T-cell (primary cell): ENCODE measurements at regions not wholly inside any gene's neighbourhood (a gene's known extent, or its start where the extent isn't known, plus 50 kb on each side); places are given as distances from the start of the nearest gene placed in this dataset.

Experiments used
- ATAC-seq, 4 experiments: fragments of 200-7000 bp in 3 of 4; fragments of 150-1000 bp in 1 of 4; cut with Tn5 transposase; replicated peaks in 1 of 4; 1 replicate in 3 of 4; 2 replicates in 1 of 4; pipeline ENCODE4 v1.10.0; 2021; ENCODE audit warnings: moderate library complexity in 3 of 4, mild to moderate bottlenecking in 2 of 4, moderate number of reproducible peaks in 1 of 4
- CTCF ChIA-PET, 2 donors: fragments of 300-600 bp; sonication (Branson Sonifier 250); formaldehyde crosslinking; loops; one replicate each; lab custom pipeline; 2022; ENCODE audit warnings: antibody characterized with exemption in 2 of 2; lab: Charles Lee
- POLR2A ChIA-PET, 2 donors: fragments of 300-600 bp; sonication (Branson Sonifier 250); formaldehyde crosslinking; loops; one replicate each; lab custom pipeline; 2022; ENCODE audit warnings: antibody characterized with exemption in 2 of 2; lab: Charles Lee
- DNase-seq, 35 experiments: peaks; one replicate each; pipeline versions ENCODE4 v3.0.0 to v3.0.0-alpha.2; 2013 to 2023
- H3K27ac ChIP-seq: one replicate; pipeline ENCODE4 v1.5.1; 2013; ENCODE audit warnings: low read length
- H3K27me3 ChIP-seq, 2 experiments: replicated peaks in 1 of 2; 1 replicate in 1 of 2; 2 replicates in 1 of 2; pipeline versions ENCODE4 v1.6.1 to v1.7.0; 2013; ENCODE audit warnings: low read length in 1 of 2, mixed read lengths in 1 of 2; ENCODE audit not compliant: control insufficient read depth in 2 of 2, insufficient read depth in 2 of 2; ENCODE audit errors: extremely low read depth in 1 of 2
- H3K36me3 ChIP-seq, 2 donors: 1 replicate in 1 of 2; 2 replicates in 1 of 2; pipeline versions ENCODE4 v1.6.1 to v1.7.0; 2013; ENCODE audit warnings: low read length in 1 of 2; ENCODE audit not compliant: control insufficient read depth in 2 of 2, insufficient read depth in 1 of 2; ENCODE audit errors: extremely low read depth in 1 of 2
- H3K4me1 ChIP-seq, 2 experiments: 1 replicate in 1 of 2; 2 replicates in 1 of 2; pipeline versions ENCODE4 v1.6.1 to v1.7.0; 2013; ENCODE audit warnings: low read length in 2 of 2, mixed read lengths in 1 of 2; ENCODE audit not compliant: insufficient read depth in 2 of 2, control insufficient read depth in 1 of 2; ENCODE audit errors: extremely low read depth in 1 of 2
- H3K4me3 ChIP-seq, 2 donors: 1 replicate in 1 of 2; 2 replicates in 1 of 2; pipeline versions ENCODE4 v1.5.1 to v1.7.0; 2013; ENCODE audit warnings: mild to moderate bottlenecking in 2 of 2, low read length in 1 of 2, moderate library complexity in 1 of 2; ENCODE audit not compliant: control insufficient read depth in 1 of 2; ENCODE audit errors: extremely low read depth in 1 of 2
- H3K9me3 ChIP-seq: 2 replicates; pipeline ENCODE4 v1.7.0; 2013
- H3K27ac Mint-ChIP-seq, 2 donors: one replicate each; pipeline ENCODE4 v1.8.0; 2020 to 2021; ENCODE audit warnings: mild to moderate bottlenecking in 2 of 2, mixed read lengths in 2 of 2
- H3K27me3 Mint-ChIP-seq, 2 donors: one replicate each; pipeline ENCODE4 v1.8.0; 2021 to 2022; ENCODE audit warnings: mixed read lengths in 2 of 2
- H3K36me3 Mint-ChIP-seq: one replicate; pipeline ENCODE4 v1.8.0; 2021; ENCODE audit warnings: mixed read lengths
- H3K4me1 Mint-ChIP-seq, 3 donors: one replicate each; pipeline ENCODE4 v1.8.0; 2020 to 2022; ENCODE audit warnings: mixed read lengths in 3 of 3, mild to moderate bottlenecking in 1 of 3
- H3K4me3 Mint-ChIP-seq, 3 donors: one replicate each; pipeline ENCODE4 v1.8.0; 2020 to 2022; ENCODE audit warnings: mild to moderate bottlenecking in 3 of 3, mixed read lengths in 3 of 3, moderate library complexity in 3 of 3
- H3K9me3 Mint-ChIP-seq, 3 donors: one replicate each; pipeline ENCODE4 v1.8.0; 2020 to 2022; ENCODE audit warnings: mixed read lengths in 3 of 3
- WGBS: methylation state at CpG from one replicate; pipeline ENCODE4 v1.1.5; 2013; ENCODE audit warnings: missing lambda C conversion rate; ENCODE audit not compliant: insufficient coverage; 5-methylcytosine and 5-hydroxymethylcytosine counted together

DNA sequence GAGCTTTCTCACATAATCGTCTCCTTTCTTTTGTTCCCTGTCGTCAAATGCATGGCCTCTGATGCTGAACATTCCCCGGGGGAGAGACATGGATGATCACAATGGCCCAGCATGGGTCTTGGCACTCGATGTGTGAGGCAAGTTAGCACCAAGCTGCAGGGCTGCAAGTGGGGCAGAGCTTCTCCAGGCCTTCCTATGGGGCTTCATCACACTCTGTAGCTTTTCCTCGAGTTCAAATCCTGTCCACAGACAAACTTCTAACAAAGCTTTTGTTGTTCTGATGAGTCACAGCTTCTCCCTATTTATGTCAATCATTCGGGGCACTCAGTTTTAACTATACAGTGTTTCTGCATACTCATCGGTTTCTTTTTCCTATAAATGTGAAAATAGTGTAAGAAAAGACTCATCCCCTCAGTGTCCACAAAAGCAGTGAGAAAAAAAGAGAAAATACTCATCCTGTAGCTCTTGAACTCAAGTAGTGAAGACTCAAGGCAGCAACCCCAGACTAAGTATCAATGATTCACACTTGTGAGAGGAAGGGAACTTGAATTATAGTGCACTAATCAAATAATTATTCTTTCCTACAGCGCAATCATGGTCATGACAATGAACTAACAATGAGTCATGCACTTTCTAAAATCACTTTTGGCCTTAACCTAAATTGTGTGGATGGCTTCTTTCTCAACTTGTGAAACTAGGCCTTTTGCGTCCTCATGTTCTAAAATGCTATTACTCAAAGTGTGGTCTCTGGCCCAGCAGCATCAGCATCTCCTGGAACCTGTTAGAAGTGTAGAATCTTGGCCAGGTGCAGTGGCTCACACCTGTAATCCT, 68.4 kb upstream of the NOX3 start:
- POLR2A ChIA-PET = interaction anchor here in 1 of 2 donors (0.7 kb wide), 1 partner anchor 209 kb away, joined by 4 read pairs; no protein-coding TSS in a partner anchor
- H3K27ac ChIP-seq = no peak overlapping the region
- H3K9me3 Mint-ChIP-seq = no peaks in the 10 kb centered on the region
- peaks cover 3 to 4% (median 4%) of the 10 kb centered on the region in 3 donors for H3K4me1 Mint-ChIP-seq
- no peaks in the 10 kb centered on the region for H3K27me3 Mint-ChIP-seq
- H3K27ac Mint-ChIP-seq = no peak overlapping the region
- H3K4me1 ChIP-seq = peaks cover 0 to 3% of the 10 kb centered on the region in 2 experiments
- no peak overlapping the region for H3K4me3 ChIP-seq
- ATAC-seq (no peak), DNase-seq (no peak)
- CTCF ChIA-PET = interaction anchor here in 1 of 2 donors (0.6 kb wide), 1 partner anchor 227 kb away, joined by 3 read pairs; no protein-coding TSS in a partner anchor
- WGBS = 86% methylated on average over 5 of the region's 9 CpGs
- H3K36me3 ChIP-seq = no peaks in the 10 kb centered on the region
- H3K27me3 ChIP-seq = no peaks in the 10 kb centered on the region
- no peaks in the 10 kb centered on the region for H3K9me3 ChIP-seq
- H3K36me3 Mint-ChIP-seq = no peaks in the 10 kb centered on the region
- no peak overlapping the region for H3K4me3 Mint-ChIP-seq

DNA sequence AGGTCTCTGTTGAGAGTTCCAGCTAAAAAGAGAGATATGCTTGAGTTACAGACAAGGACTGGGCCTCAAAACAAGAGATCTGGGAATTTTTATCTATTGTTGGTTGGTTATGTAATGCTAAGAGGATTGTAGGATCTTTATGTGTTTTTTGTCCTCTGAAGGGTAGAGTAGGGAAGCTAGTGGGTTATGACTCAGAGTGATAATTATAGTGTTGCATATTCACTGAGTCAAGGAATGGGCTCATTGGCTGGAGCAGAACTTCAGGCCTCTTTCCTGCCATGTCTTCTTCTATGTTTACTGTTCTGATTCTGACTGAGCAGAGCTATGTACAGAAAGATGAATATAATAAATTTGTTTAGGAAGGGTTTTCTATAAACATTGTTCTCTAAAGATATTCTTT, 66.1 kb upstream of the NOX3 start:
- no peak overlapping the region for H3K27ac ChIP-seq
- H3K4me1 ChIP-seq = no peaks in the 10 kb centered on the region
- no peaks in the 10 kb centered on the region for H3K9me3 ChIP-seq
- peaks cover 0 to under 1% (median 0%) of the 10 kb centered on the region in 3 donors for H3K9me3 Mint-ChIP-seq
- peaks cover 0 to 5% of the 10 kb centered on the region in 2 experiments for H3K27me3 ChIP-seq
- H3K27ac Mint-ChIP-seq = no peak overlapping the region
- H3K36me3 Mint-ChIP-seq = no peaks in the 10 kb centered on the region
- ChIA-PET CTCF (no interaction called here), POLR2A (no interaction called here)
- DNase-seq = no peak
- H3K4me1 Mint-ChIP-seq = no peaks in the 10 kb centered on the region
- no peak overlapping the region for H3K4me3 ChIP-seq
- no peak overlapping the region for H3K4me3 Mint-ChIP-seq
- no peaks in the 10 kb centered on the region for H3K36me3 ChIP-seq
- ATAC-seq = no peak
- H3K27me3 Mint-ChIP-seq = peaks cover 0 to 1% of the 10 kb centered on the region in 2 donors

DNA sequence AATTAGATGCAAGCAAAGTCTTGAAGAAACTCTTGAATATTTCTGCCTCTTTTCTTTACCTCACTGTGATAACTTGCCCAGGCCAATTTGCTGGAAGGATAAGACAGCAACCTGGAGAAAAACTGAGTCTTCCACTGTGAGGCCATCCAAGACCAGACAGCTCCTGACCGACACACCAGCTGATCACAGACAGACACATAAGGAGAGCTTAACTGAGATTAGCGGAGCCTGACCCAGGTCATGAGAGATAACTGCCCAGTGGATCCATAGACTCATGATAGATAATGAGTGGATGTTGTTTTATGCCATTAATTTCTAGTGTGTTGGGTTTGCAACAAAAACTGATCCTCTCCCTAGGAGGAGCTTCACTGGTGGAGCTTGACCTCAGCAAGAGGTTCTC, 64.4 kb upstream of the NOX3 start:
- CTCF ChIA-PET = no interaction called here
- 100% methylated on average over 2 of the region's 2 CpGs for WGBS
- H3K4me1 Mint-ChIP-seq = no peaks in the 10 kb centered on the region

DNA sequence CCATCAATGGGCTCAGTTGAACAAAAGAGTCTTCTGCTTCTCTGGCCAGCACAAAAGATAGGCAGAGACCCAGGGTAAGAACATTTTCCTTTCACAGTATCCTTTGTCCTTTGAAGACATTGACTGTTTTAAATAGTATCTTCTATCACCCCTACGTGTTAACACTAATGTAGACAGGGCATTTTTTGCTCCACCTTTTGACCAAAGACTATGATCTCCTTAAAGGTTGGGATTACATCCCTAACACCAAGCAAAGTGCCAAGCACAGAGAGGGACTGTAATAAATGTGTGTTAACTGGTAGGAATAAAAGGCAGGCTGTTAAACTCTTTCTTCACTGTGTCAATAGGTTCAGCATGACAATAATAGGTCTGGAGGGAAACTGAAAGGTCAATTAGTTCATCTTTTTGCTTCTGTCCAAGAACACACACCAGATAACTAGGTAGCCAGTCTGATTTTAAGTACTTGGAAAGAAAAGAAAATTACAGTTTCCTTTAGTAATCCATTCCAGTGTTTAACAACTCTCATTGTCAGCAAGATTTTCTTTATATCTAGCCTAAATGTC, 63.6 kb upstream of the NOX3 start:
- no CpG with 5 or more reads among the region's 1 CpG for WGBS
- no peak overlapping the region for H3K27ac ChIP-seq

More for the DNA sequence above, 64.4 kb upstream of the NOX3 start:
- no peaks in the 10 kb centered on the region for H3K9me3 ChIP-seq
- H3K9me3 Mint-ChIP-seq = peaks cover 0 to 4% (median 0%) of the 10 kb centered on the region in 3 donors
- H3K27ac Mint-ChIP-seq = no peak overlapping the region
- no peaks in the 10 kb centered on the region for H3K36me3 ChIP-seq
- ATAC-seq = no peak
- DNase-seq = no peak
- H3K4me3 ChIP-seq = no peak overlapping the region
- no peaks in the 10 kb centered on the region for H3K36me3 Mint-ChIP-seq
- peaks cover 0 to 5% of the 10 kb centered on the region in 2 experiments for H3K27me3 ChIP-seq
- H3K4me3 Mint-ChIP-seq = no peak overlapping the region
- no peak overlapping the region for H3K27ac ChIP-seq
- POLR2A ChIA-PET = no interaction called here
- H3K4me1 ChIP-seq = no peaks in the 10 kb centered on the region
- H3K27me3 Mint-ChIP-seq = peaks cover 0 to 5% of the 10 kb centered on the region in 2 donors

DNA sequence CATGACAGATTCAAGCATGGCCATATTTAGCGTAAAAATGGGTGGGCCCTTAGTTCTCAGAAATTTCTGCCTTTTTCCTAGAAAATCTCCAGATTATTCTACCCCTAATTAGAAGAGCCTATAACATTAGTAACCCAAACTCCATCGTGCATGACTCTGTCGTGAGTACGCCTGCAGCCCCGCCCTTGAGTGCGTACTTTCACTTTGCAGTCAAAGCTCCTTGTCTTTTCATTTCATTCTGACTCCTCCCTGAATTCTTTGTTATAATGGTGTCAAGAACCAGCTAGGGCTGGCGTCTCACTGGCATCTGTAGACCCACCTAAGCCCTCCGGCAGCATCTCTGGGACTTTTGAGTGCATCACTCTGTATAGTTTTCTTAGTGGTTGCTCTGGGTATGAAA, 61.7 kb upstream of the NOX3 start:
- no peak for DNase-seq
- no peak for ATAC-seq
- 97% methylated on average over 3 of the region's 8 CpGs for WGBS
- Mint-ChIP-seq H3K36me3 (no peaks in the 10 kb centered on the region), H3K9me3 (peaks cover 0 to 4% (median 0%) of the 10 kb centered on the region in 3 donors), H3K27me3 (peaks cover 0 to 5% of the 10 kb centered on the region in 2 donors), H3K4me3 (no peak overlapping the region), H3K27ac (no peak overlapping the region), H3K4me1 (no peaks in the 10 kb centered on the region)
- Histone ChIP-seq H3K27me3 (peaks cover 0 to 5% of the 10 kb centered on the region in 2 experiments), H3K9me3 (no peaks in the 10 kb centered on the region), H3K27ac (no peak overlapping the region), H3K4me1 (no peaks in the 10 kb centered on the region), H3K4me3 (no peak overlapping the region), H3K36me3 (no peaks in the 10 kb centered on the region)
- CTCF ChIA-PET = no interaction called here
- POLR2A ChIA-PET = no interaction called here

More for the DNA sequence above, 63.6 kb upstream of the NOX3 start:
- no peak for DNase-seq
- Mint-ChIP-seq H3K36me3 (no peaks in the 10 kb centered on the region), H3K4me1 (no peaks in the 10 kb centered on the region), H3K4me3 (no peak overlapping the region), H3K27me3 (peaks cover 0 to 5% of the 10 kb centered on the region in 2 donors), H3K9me3 (peaks cover 0 to 4% (median 0%) of the 10 kb centered on the region in 3 donors), H3K27ac (no peak overlapping the region)
- H3K4me3 ChIP-seq = no peak overlapping the region
- no peak for ATAC-seq
- ChIA-PET CTCF (no interaction called here), POLR2A (no interaction called here)
- H3K36me3 ChIP-seq = no peaks in the 10 kb centered on the region
- H3K4me1 ChIP-seq = no peaks in the 10 kb centered on the region
- H3K9me3 ChIP-seq = no peaks in the 10 kb centered on the region
- peaks cover 0 to 5% of the 10 kb centered on the region in 2 experiments for H3K27me3 ChIP-seq

DNA sequence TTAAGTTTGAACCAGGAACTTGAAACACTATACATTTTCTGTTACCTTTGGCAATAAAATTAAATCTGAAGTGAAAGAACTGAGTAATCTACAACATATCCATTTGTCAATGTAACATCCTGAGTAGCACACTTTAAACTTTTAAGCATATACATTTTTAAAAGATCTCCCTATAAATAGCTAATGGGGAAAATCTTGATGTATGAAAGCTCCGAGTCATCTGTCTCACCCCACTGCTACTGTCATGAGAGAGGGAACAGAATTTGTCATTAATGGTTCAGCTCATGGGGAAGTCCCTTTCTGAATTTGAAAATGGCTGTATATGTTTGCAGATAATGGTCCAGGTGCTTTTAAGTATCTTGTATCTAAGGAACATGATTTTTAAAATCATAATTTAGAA, 55.2 kb upstream of the NOX3 start:
- WGBS = no CpG with 5 or more reads among the region's 1 CpG
- ChIA-PET CTCF (no interaction called here), POLR2A (no interaction called here)
- no peaks in the 10 kb centered on the region for H3K27me3 ChIP-seq
- no peaks in the 10 kb centered on the region for H3K4me1 ChIP-seq
- H3K4me1 Mint-ChIP-seq = peaks cover 0 to 3% (median 0%) of the 10 kb centered on the region in 3 donors
- no peak overlapping the region for H3K4me3 Mint-ChIP-seq
- no peaks in the 10 kb centered on the region for H3K9me3 Mint-ChIP-seq
- no peak overlapping the region for H3K27ac ChIP-seq
- no peaks in the 10 kb centered on the region for H3K36me3 Mint-ChIP-seq
- H3K36me3 ChIP-seq = no peaks in the 10 kb centered on the region
- peaks cover 0 to 4% of the 10 kb centered on the region in 2 donors for H3K27me3 Mint-ChIP-seq
- H3K4me3 ChIP-seq = no peak overlapping the region
- ATAC-seq = no peak
- DNase-seq = no peak
- H3K9me3 ChIP-seq = no peaks in the 10 kb centered on the region
- no peak overlapping the region for H3K27ac Mint-ChIP-seq
